NCI-H2081 (cell line): ENCODE measurements at regions not wholly inside any gene's neighbourhood (a gene's known extent, or its start where the extent isn't known, plus 50 kb on each side); places are given as distances from the start of the nearest gene placed in this dataset.

Experiments
- DNase-seq, 2 experiments: peaks; one replicate each; lab custom pipeline; 2025; lab: John Stamatoyannopoulos, UW

GRCh38 chr6:167774881-167775280 lies 51.8 kb upstream of the AFDN start:
- no peak for DNase-seq

GRCh38 chr6:167776906-167777627 lies 49.6 kb upstream of the AFDN start:
- DNase-seq = no peak
